Mesendoderm (in vitro differentiated cells): ENCODE measurements at regions not wholly inside any gene's neighbourhood (a gene's known extent, or its start where the extent isn't known, plus 50 kb on each side); places are given as distances from the start of the nearest gene placed in this dataset.

Experiments used
- DNase-seq: peaks from one replicate; pipeline ENCODE4 v3.0.0; 2013
- H2AK5ac ChIP-seq: 2 replicates; pipeline ENCODE4 v1.6.1; 2013; ENCODE audit warnings: low read length, inconsistent platforms
- H2BK120ac ChIP-seq: 2 replicates; pipeline ENCODE4 v1.6.1; 2013; ENCODE audit warnings: low read depth, mild to moderate bottlenecking, low read length, moderate library complexity, mixed read lengths
- H2BK15ac ChIP-seq: replicated peaks from 2 replicates; pipeline ENCODE4 v1.6.1; 2013; ENCODE audit warnings: low read depth, mild to moderate bottlenecking, moderate library complexity
- H2BK5ac ChIP-seq: 2 replicates; pipeline ENCODE4 v1.6.1; 2013; ENCODE audit warnings: low read length, inconsistent platforms
- H3K18ac ChIP-seq: 2 replicates; pipeline ENCODE4 v1.6.1; 2013; ENCODE audit warnings: mild to moderate bottlenecking, low read length, mixed read lengths
- H3K23ac ChIP-seq: one replicate; pipeline ENCODE4 v1.6.1; 2013; ENCODE audit warnings: low read length
- H3K27ac ChIP-seq: 2 replicates; pipeline ENCODE4 v1.5.1; 2013; ENCODE audit warnings: low read depth, mild to moderate bottlenecking, inconsistent platforms, low read length, moderate library complexity
- H3K27me3 ChIP-seq: 2 replicates; pipeline ENCODE4 v1.6.1; 2013; ENCODE audit warnings: low read length, control low read depth, mild to moderate bottlenecking, inconsistent platforms; ENCODE audit not compliant: insufficient read depth, poor library complexity
- H3K36me3 ChIP-seq: 2 replicates; pipeline ENCODE4 v1.6.1; 2013; ENCODE audit warnings: low read length, inconsistent platforms; ENCODE audit not compliant: control insufficient read depth, insufficient read depth
- H3K4ac ChIP-seq: one replicate; pipeline ENCODE4 v1.6.1; 2013; ENCODE audit warnings: low read depth, mild to moderate bottlenecking, low read length, moderate library complexity
- H3K4me1 ChIP-seq: 2 replicates; pipeline ENCODE4 v1.6.1; 2013; ENCODE audit warnings: low read depth, low read length, inconsistent platforms; ENCODE audit not compliant: control insufficient read depth
- H3K4me2 ChIP-seq: 2 replicates; pipeline ENCODE4 v1.6.1; 2013; ENCODE audit warnings: low read length
- H3K4me3 ChIP-seq: 2 replicates; pipeline ENCODE4 v1.5.1; 2013; ENCODE audit warnings: mild to moderate bottlenecking, low read length
- H3K56ac ChIP-seq: one replicate; pipeline ENCODE4 v1.6.1; 2013; ENCODE audit warnings: low read length
- H3K79me1 ChIP-seq: 2 replicates; pipeline ENCODE4 v1.6.1; 2013; ENCODE audit warnings: low read length, inconsistent platforms
- H3K79me2 ChIP-seq: 2 replicates; pipeline ENCODE4 v1.6.1; 2013; ENCODE audit warnings: mild to moderate bottlenecking, low read length; ENCODE audit not compliant: control insufficient read depth, insufficient read depth
- H3K9ac ChIP-seq: 2 replicates; pipeline ENCODE4 v1.6.1; 2013; ENCODE audit warnings: low read length, inconsistent platforms
- H4K5ac ChIP-seq: one replicate; pipeline ENCODE4 v1.6.1; 2013; ENCODE audit warnings: low read length
- H4K8ac ChIP-seq: one replicate; pipeline ENCODE4 v1.6.1; 2013; ENCODE audit warnings: low read depth, mild to moderate bottlenecking, control low read depth, low read length, moderate library complexity
- WGBS: extraction: QIAGEN DNeasy Blood & Tissue Kit; methylation state at CpG from one replicate; pipeline ENCODE4 v1.1.7; 2013; ENCODE audit warnings: low lambda C conversion rate, missing lambda C conversion rate; ENCODE audit not compliant: insufficient coverage; ENCODE audit errors: extremely low coverage; 5-methylcytosine and 5-hydroxymethylcytosine counted together

DNA sequence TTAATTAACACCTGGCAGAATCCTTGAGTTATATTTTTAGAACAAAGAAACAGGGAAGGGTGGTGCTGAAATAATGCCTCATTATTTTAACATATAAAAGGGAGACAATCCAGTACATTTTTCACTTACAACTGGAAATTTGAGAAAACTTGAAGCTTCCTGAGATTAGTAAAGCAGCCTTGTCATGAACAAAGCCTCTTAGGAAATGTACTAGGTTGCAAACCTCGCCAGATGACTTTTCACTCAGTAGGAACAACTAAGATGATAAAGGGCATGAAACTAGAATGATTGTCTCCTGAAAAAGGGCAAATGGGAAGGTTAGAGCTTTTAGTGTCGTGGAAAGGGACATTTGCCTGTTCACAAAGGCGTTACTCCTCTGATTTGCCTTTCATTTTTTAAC lies 289.6 kb downstream of the ETS1 start:
- DNase-seq, result no peak
- Histone ChIP-seq H2BK15ac (no peak overlapping the region), H3K79me2 (no peaks in the 10 kb centered on the region), H3K36me3 (no peaks in the 10 kb centered on the region), H2AK5ac (no peak overlapping the region), H3K4me1 (no peaks in the 10 kb centered on the region), H3K27me3 (no peaks in the 10 kb centered on the region), H2BK5ac (no peak overlapping the region), H4K5ac (no peak overlapping the region), H4K8ac (no peak overlapping the region), H3K23ac (no peak overlapping the region), H3K9ac (no peak overlapping the region), H3K4ac (no peak overlapping the region), H3K4me2 (no peak overlapping the region), H2BK120ac (no peak overlapping the region), H3K27ac (no peak overlapping the region), H3K4me3 (no peak overlapping the region), H3K18ac (no peak overlapping the region), H3K56ac (no peak overlapping the region), H3K79me1 (no peaks in the 10 kb centered on the region)
- no CpG with 5 or more reads among the region's 3 CpGs for WGBS

DNA sequence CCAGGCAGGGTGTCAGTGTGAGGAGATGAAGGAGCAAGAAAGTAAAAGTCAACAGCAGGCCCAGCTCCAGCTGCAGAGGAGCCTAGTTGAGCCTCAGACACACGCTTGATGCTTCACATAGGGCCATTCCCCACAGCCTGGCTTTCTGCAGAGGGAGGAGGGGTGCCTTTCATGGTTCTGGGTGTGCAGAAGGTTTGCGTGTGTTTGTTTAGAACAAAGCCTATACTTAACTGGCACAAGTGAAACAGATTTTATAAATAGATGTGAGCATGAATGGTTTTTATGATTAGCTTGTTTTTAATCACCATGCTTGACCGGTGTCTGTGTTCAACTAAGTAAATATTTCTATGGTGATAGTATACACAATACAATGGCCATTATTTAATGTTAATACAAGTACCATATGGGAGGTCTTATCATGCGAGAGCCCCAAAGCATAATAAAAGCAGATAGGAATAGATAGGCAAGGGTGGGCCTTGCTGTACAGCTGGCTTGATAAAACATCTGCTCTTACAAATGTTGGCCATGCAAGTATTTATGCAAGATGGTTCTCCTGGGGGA lies 290.2 kb downstream of the ETS1 start:
- H3K27ac ChIP-seq, result no peak overlapping the region
- H3K27me3 ChIP-seq, result no peaks in the 10 kb centered on the region
- H4K8ac ChIP-seq, result no peak overlapping the region
- H3K4ac ChIP-seq, result no peak overlapping the region
- no peak overlapping the region for H3K9ac ChIP-seq
- H2BK15ac ChIP-seq, result no peak overlapping the region
- no peak for DNase-seq
- H3K18ac ChIP-seq, result no peak overlapping the region
- H3K4me3 ChIP-seq, result no peak overlapping the region
- no peak overlapping the region for H3K23ac ChIP-seq
- H4K5ac ChIP-seq, result no peak overlapping the region
- H2BK5ac ChIP-seq, result no peak overlapping the region
- H3K36me3 ChIP-seq, result no peaks in the 10 kb centered on the region
- no peak overlapping the region for H2AK5ac ChIP-seq
- no peak overlapping the region for H3K4me2 ChIP-seq
- no peak overlapping the region for H3K56ac ChIP-seq
- WGBS, result no CpG with 5 or more reads among the region's 4 CpGs
- H3K4me1 ChIP-seq, result no peaks in the 10 kb centered on the region
- no peak overlapping the region for H2BK120ac ChIP-seq
- H3K79me2 ChIP-seq, result no peaks in the 10 kb centered on the region
- H3K79me1 ChIP-seq, result no peaks in the 10 kb centered on the region

GRCh38 chr11:128294671-128295050 lies 292.7 kb downstream of the ETS1 start:
- Histone ChIP-seq H3K79me2 (no peaks in the 10 kb centered on the region), H3K18ac (no peak overlapping the region), H2BK5ac (no peak overlapping the region), H3K4me1 (no peaks in the 10 kb centered on the region), H3K4me3 (no peak overlapping the region), H3K79me1 (no peaks in the 10 kb centered on the region), H4K8ac (no peak overlapping the region), H3K27me3 (no peaks in the 10 kb centered on the region), H2BK15ac (no peak overlapping the region), H3K4ac (no peak overlapping the region), H2BK120ac (no peak overlapping the region), H3K9ac (no peak overlapping the region), H3K23ac (no peak overlapping the region), H3K36me3 (no peaks in the 10 kb centered on the region), H3K27ac (no peak overlapping the region), H4K5ac (no peak overlapping the region), H2AK5ac (no peak overlapping the region), H3K4me2 (no peak overlapping the region), H3K56ac (no peak overlapping the region)
- DNase-seq, result no peak
- WGBS, result no CpG with 5 or more reads among the region's 1 CpG

- Histone ChIP-seq H2AK5ac (no peak overlapping the region), H3K79me1 (no peaks in the 10 kb centered on the region), H3K18ac (no peak overlapping the region), H4K5ac (no peak overlapping the region), H3K23ac (no peak overlapping the region), H3K4me3 (no peak overlapping the region), H3K79me2 (no peaks in the 10 kb centered on the region), H3K4me1 (no peaks in the 10 kb centered on the region), H3K4ac (no peak overlapping the region), H2BK5ac (no peak overlapping the region), H4K8ac (no peak overlapping the region), H3K36me3 (no peaks in the 10 kb centered on the region), H3K56ac (no peak overlapping the region), H3K4me2 (no peak overlapping the region), H3K27me3 (no peaks in the 10 kb centered on the region), H2BK15ac (no peak overlapping the region), H2BK120ac (no peak overlapping the region), H3K9ac (no peak overlapping the region), H3K27ac (no peak overlapping the region)
- no peak for DNase-seq
- WGBS, result no CpG with 5 or more reads among the region's 11 CpGs
Measured at GRCh38 chr11:128294001-128294670, 293.2 kb downstream of the ETS1 start.

- H3K23ac ChIP-seq, result no peak overlapping the region
- no peak overlapping the region for H2BK5ac ChIP-seq
- no peaks in the 10 kb centered on the region for H3K36me3 ChIP-seq
- H2BK120ac ChIP-seq, result no peak overlapping the region
- H3K79me2 ChIP-seq, result no peaks in the 10 kb centered on the region
- H3K4me2 ChIP-seq, result no peak overlapping the region
- H3K27me3 ChIP-seq, result no peaks in the 10 kb centered on the region
- H3K4me3 ChIP-seq, result no peak overlapping the region
- no peak overlapping the region for H3K9ac ChIP-seq
- no peak overlapping the region for H4K8ac ChIP-seq
- H3K4ac ChIP-seq, result no peak overlapping the region
- no peak overlapping the region for H3K56ac ChIP-seq
- DNase-seq, result no peak
- no peak overlapping the region for H4K5ac ChIP-seq
- no peaks in the 10 kb centered on the region for H3K4me1 ChIP-seq
- no peaks in the 10 kb centered on the region for H3K79me1 ChIP-seq
- no CpG with 5 or more reads among the region's 7 CpGs for WGBS
- H2BK15ac ChIP-seq, result no peak overlapping the region
- H3K27ac ChIP-seq, result no peak overlapping the region
- no peak overlapping the region for H2AK5ac ChIP-seq
- H3K18ac ChIP-seq, result no peak overlapping the region
Measured at GRCh38 chr11:128291835-128292234, 295.5 kb downstream of the ETS1 start.

DNA sequence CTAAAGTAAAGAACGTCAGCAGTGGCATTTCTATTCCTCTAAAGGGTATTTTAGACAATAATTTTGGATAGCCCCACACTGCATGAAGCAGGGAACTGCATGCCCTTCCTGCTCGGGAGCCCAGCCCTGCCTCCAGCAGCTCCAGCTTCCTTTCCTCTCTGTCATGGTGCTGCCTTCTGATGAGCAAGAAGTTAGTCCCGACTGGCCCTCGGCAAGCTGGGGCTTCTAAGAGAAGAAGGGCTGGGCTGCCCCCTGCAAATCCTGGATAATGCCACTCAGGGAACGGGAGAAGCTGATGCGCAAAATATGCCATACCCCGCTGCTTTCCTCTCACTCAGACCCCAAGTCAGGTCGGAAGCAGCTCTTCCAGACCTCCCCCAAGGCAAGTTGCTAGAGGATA lies 296.4 kb downstream of the ETS1 start:
- H3K79me1 ChIP-seq, result no peaks in the 10 kb centered on the region
- H3K4ac ChIP-seq, result peak overlapping the region; percentile 37
- no peaks in the 10 kb centered on the region for H3K27me3 ChIP-seq
- no peak overlapping the region for H3K27ac ChIP-seq
- H2BK5ac ChIP-seq, result no peak overlapping the region
- no peak overlapping the region for H3K4me2 ChIP-seq
- no peak overlapping the region for H2BK15ac ChIP-seq
- H3K4me3 ChIP-seq, result no peak overlapping the region
- no peak overlapping the region for H2BK120ac ChIP-seq
- no peak overlapping the region for H3K9ac ChIP-seq
- no peak for DNase-seq
- no peaks in the 10 kb centered on the region for H3K36me3 ChIP-seq
- no peak overlapping the region for H4K8ac ChIP-seq
- no CpG with 5 or more reads among the region's 8 CpGs for WGBS
- H4K5ac ChIP-seq, result no peak overlapping the region
- H3K79me2 ChIP-seq, result no peaks in the 10 kb centered on the region
- H3K4me1 ChIP-seq, result no peaks in the 10 kb centered on the region
- no peak overlapping the region for H2AK5ac ChIP-seq
- H3K23ac ChIP-seq, result no peak overlapping the region
- H3K18ac ChIP-seq, result peak overlapping the region; percentile 35
- H3K56ac ChIP-seq, result no peak overlapping the region
